B cell (primary cell): ENCODE measurements at regions not wholly inside any gene's neighbourhood (a gene's known extent, or its start where the extent isn't known, plus 50 kb on each side); places are given as distances from the start of the nearest gene placed in this dataset.

Source experiments
- ATAC-seq: fragments of 200-7000 bp; cut with Tn5 transposase; one replicate; pipeline ENCODE4 v1.10.0; 2021; ENCODE audit warnings: low read depth, mild to moderate bottlenecking, moderate number of reproducible peaks, moderate library complexity
- CTCF ChIA-PET: fragments of 350-600 bp; sonication (Branson Sonifier 250); formaldehyde crosslinking; loops from one replicate; lab custom pipeline; 2021; ENCODE audit warnings: antibody characterized with exemption, inconsistent platforms; lab: Charles Lee
- POLR2A ChIA-PET: fragments of 350-600 bp; sonication (Branson Sonifier 250); formaldehyde crosslinking; loops from one replicate; lab custom pipeline; 2021; ENCODE audit warnings: antibody characterized with exemption; lab: Charles Lee
- DNase-seq: peaks from one replicate; pipeline ENCODE4 v3.0.0; 2013
- H2AFZ ChIP-seq: 2 replicates; pipeline ENCODE4 v1.6.1; 2012; ENCODE audit warnings: mild to moderate bottlenecking, low read depth, low read length; ENCODE audit not compliant: insufficient read depth, poor library complexity, severe bottlenecking
- H3K27ac ChIP-seq, 2 donors: 1 replicate in 1 of 2; 2 replicates in 1 of 2; pipeline ENCODE4 v1.5.1; 2012 to 2013; ENCODE audit warnings: low read length in 2 of 2, mild to moderate bottlenecking in 2 of 2, moderate library complexity in 1 of 2
- H3K27me3 ChIP-seq, 4 experiments: fragments of 200-600 bp in 1 of 4; sonication (generic) in 1 of 4; replicated peaks in 1 of 4; 1 replicate in 2 of 4; 2 replicates in 2 of 4; pipeline versions ENCODE4 v1.6.1 to v1.7.0; 2013 to 2016; ENCODE audit warnings: low read length in 3 of 4, mild to moderate bottlenecking in 2 of 4, mixed read lengths in 1 of 4, moderate library complexity in 1 of 4; ENCODE audit not compliant: insufficient read depth in 4 of 4, control insufficient read depth in 3 of 4; ENCODE audit errors: control extremely low read depth in 1 of 4
- H3K36me3 ChIP-seq, 2 experiments: replicated peaks in 1 of 2; 1 replicate in 1 of 2; 2 replicates in 1 of 2; pipeline versions ENCODE4 v1.6.1 to v1.7.1; 2013; ENCODE audit warnings: low read length in 1 of 2; ENCODE audit not compliant: insufficient read depth in 2 of 2, control insufficient read depth in 1 of 2; ENCODE audit errors: control extremely low read depth in 1 of 2, extremely low read depth in 1 of 2
- H3K4me1 ChIP-seq, 2 donors: fragments of 200-600 bp in 1 of 2; sonication (generic) in 1 of 2; 1 replicate in 1 of 2; 2 replicates in 1 of 2; pipeline versions ENCODE4 v1.5.1 to v1.6.1; 2013 to 2017; ENCODE audit warnings: low read length in 2 of 2; ENCODE audit not compliant: control insufficient read depth in 2 of 2, insufficient read depth in 2 of 2
- H3K4me2 ChIP-seq: replicated peaks from 2 replicates; pipeline ENCODE3; 2012; ENCODE audit warnings: mild to moderate bottlenecking, low read depth, low read length; ENCODE audit not compliant: poor library complexity, severe bottlenecking
- H3K4me3 ChIP-seq, 5 experiments: fragments of 200-600 bp in 1 of 5; sonication (generic) in 1 of 5; 1 replicate in 3 of 5; 2 replicates in 2 of 5; pipeline versions ENCODE4 v1.5.1 to v1.7.0; 2011 to 2016; ENCODE audit warnings: low read length in 4 of 5, mild to moderate bottlenecking in 4 of 5, low read depth in 2 of 5, control low read depth in 1 of 5, moderate library complexity in 1 of 5; ENCODE audit not compliant: insufficient read depth in 1 of 5; ENCODE audit errors: control extremely low read depth in 1 of 5, extremely low read depth in 1 of 5
- H3K79me2 ChIP-seq: fragments of 200-600 bp; sonication (generic); one replicate; pipeline ENCODE4 v1.6.0; 2016; ENCODE audit warnings: low read length; ENCODE audit not compliant: control insufficient read depth, insufficient read depth
- H3K9ac ChIP-seq: fragments of 200-600 bp; sonication (generic); 2 replicates; pipeline ENCODE4 v1.6.1; 2017; ENCODE audit warnings: mild to moderate bottlenecking, low read length, moderate library complexity
- H3K9me3 ChIP-seq, 3 donors: one replicate each; pipeline versions ENCODE4 v1.6.1 to v1.7.1; 2013; ENCODE audit warnings: low read length in 2 of 3; ENCODE audit not compliant: control insufficient read depth in 2 of 3, insufficient read depth in 1 of 3; ENCODE audit errors: control extremely low read depth in 1 of 3
- H4K20me1 ChIP-seq: 2 replicates; pipeline ENCODE4 v1.6.0; 2012; ENCODE audit warnings: mild to moderate bottlenecking, low read length; ENCODE audit not compliant: insufficient read depth, control insufficient read depth, poor library complexity, severe bottlenecking
- H3K27ac Mint-ChIP-seq: one replicate; pipeline ENCODE4 v1.8.0; 2021; ENCODE audit warnings: mixed read lengths
- H3K27me3 Mint-ChIP-seq: one replicate; pipeline ENCODE4 v1.8.0; 2021; ENCODE audit warnings: mixed read lengths
- H3K4me1 Mint-ChIP-seq: one replicate; pipeline ENCODE4 v1.8.0; 2021; ENCODE audit warnings: mixed read lengths
- H3K4me3 Mint-ChIP-seq: one replicate; pipeline ENCODE4 v1.8.0; 2021; ENCODE audit warnings: mixed read lengths
- H3K9me3 Mint-ChIP-seq: one replicate; pipeline ENCODE4 v1.8.0; 2022; ENCODE audit warnings: mixed read lengths; ENCODE audit not compliant: insufficient read depth
- CTCF ChIP-seq: fragments of 200-600 bp; IDR thresholded peaks from one replicate; pipeline ENCODE4 v1.8.0; 2022; ENCODE audit warnings: antibody characterized with exemption, mild to moderate bottlenecking
- EZH2 ChIP-seq: IDR thresholded peaks from 2 replicates; pipeline ENCODE4 v1.6.1; 2012; ENCODE audit warnings: borderline replicate concordance, low read depth, mild to moderate bottlenecking, moderate library complexity, low read length; ENCODE audit not compliant: insufficient read depth, poor library complexity, severe bottlenecking
- WGBS: methylation state at CpG from one replicate; pipeline ENCODE4 v1.1.5; 2013; ENCODE audit warnings: missing lambda C conversion rate; ENCODE audit not compliant: insufficient coverage; 5-methylcytosine and 5-hydroxymethylcytosine counted together
- intact Hi-C: fragments of 100-400 bp; cut with micrococcal nuclease; formaldehyde crosslinking; loops from one replicate; pipeline ENCODE4 v1.10.0; 2022

- intact Hi-C loops: no loop called here
- no peak for TF ChIP-seq EZH2
- TF ChIP-seq CTCF: no peak
- no peaks in the 10 kb centered on the region for H3K36me3 ChIP-seq
- no peaks in the 10 kb centered on the region for H3K9me3 ChIP-seq
- H3K27me3 ChIP-seq: no peaks in the 10 kb centered on the region
- no peak overlapping the region for H2AFZ ChIP-seq
- Mint-ChIP-seq H3K4me1 (no peaks in the 10 kb centered on the region), H3K9me3 (no peaks in the 10 kb centered on the region), H3K4me3 (no peak overlapping the region), H3K27me3 (peaks cover 11% of the 10 kb centered on the region), H3K27ac (no peak overlapping the region)
- DNase-seq: no peak
- ChIA-PET POLR2A (no interaction called here), CTCF (no interaction called here)
- no peak for ATAC-seq
- no peak overlapping the region for H3K4me3 ChIP-seq
- H3K9ac ChIP-seq: no peak overlapping the region
- H4K20me1 ChIP-seq: no peaks in the 10 kb centered on the region
- H3K79me2 ChIP-seq: no peaks in the 10 kb centered on the region
- no peaks in the 10 kb centered on the region for H3K4me1 ChIP-seq
- no peak overlapping the region for H3K4me2 ChIP-seq
- no peak overlapping the region for H3K27ac ChIP-seq
- 91% methylated on average over 4 of the region's 5 CpGs for WGBS
These were observed 205.5 kb downstream of the HS3ST3B1 start for GRCh38 chr17:14506364-14506763.

GRCh38 chr17:14505606-14506005, 204.7 kb downstream of the HS3ST3B1 start:
- Mint-ChIP-seq H3K4me3 (no peak overlapping the region), H3K4me1 (no peaks in the 10 kb centered on the region), H3K27ac (no peak overlapping the region), H3K27me3 (peaks cover 11% of the 10 kb centered on the region), H3K9me3 (no peaks in the 10 kb centered on the region)
- no peak overlapping the region for H2AFZ ChIP-seq
- H3K36me3 ChIP-seq: no peaks in the 10 kb centered on the region
- no peak overlapping the region for H3K9ac ChIP-seq
- no peak for TF ChIP-seq EZH2
- no peak for TF ChIP-seq CTCF
- H3K27me3 ChIP-seq: no peaks in the 10 kb centered on the region
- intact Hi-C loops: no loop called here
- no peak overlapping the region for H3K4me2 ChIP-seq
- no peak for DNase-seq
- H3K4me3 ChIP-seq: no peak overlapping the region
- H3K27ac ChIP-seq: no peak overlapping the region
- no peaks in the 10 kb centered on the region for H3K9me3 ChIP-seq
- ATAC-seq: no peak
- no peaks in the 10 kb centered on the region for H3K79me2 ChIP-seq
- POLR2A ChIA-PET: no interaction called here
- H4K20me1 ChIP-seq: no peaks in the 10 kb centered on the region
- CTCF ChIA-PET: no interaction called here
- WGBS: 72% methylated on average over 3 of the region's 3 CpGs
- H3K4me1 ChIP-seq: no peaks in the 10 kb centered on the region
